NCI-H2081 (cell line): ENCODE measurements at regions not wholly inside any gene's neighbourhood (a gene's known extent, or its start where the extent isn't known, plus 50 kb on each side); places are given as distances from the start of the nearest gene placed in this dataset.

Experiments
- DNase-seq, 2 experiments: peaks; one replicate each; lab custom pipeline; 2025; lab: John Stamatoyannopoulos, UW

DNA sequence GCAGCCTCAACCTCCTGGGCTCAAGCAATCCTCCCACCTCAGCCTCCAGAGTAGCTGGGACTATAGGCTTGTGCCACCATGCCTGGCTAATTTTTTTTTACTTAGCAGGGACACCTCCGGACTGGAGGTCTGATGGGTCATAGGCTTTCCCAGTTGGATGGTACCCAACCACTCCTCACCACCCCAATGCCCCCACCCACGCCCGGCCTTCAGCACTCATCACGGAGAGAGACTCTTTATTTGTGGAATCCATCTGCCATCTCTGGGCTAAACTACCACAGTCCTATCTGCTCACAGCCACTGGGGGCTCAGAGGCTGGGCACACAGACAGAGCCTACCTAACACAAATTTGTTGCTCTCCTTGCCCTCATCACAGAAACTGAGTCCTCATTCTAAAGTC is 58.3 kb upstream of the STXBP1 start:
- DNase-seq = no peak

DNA sequence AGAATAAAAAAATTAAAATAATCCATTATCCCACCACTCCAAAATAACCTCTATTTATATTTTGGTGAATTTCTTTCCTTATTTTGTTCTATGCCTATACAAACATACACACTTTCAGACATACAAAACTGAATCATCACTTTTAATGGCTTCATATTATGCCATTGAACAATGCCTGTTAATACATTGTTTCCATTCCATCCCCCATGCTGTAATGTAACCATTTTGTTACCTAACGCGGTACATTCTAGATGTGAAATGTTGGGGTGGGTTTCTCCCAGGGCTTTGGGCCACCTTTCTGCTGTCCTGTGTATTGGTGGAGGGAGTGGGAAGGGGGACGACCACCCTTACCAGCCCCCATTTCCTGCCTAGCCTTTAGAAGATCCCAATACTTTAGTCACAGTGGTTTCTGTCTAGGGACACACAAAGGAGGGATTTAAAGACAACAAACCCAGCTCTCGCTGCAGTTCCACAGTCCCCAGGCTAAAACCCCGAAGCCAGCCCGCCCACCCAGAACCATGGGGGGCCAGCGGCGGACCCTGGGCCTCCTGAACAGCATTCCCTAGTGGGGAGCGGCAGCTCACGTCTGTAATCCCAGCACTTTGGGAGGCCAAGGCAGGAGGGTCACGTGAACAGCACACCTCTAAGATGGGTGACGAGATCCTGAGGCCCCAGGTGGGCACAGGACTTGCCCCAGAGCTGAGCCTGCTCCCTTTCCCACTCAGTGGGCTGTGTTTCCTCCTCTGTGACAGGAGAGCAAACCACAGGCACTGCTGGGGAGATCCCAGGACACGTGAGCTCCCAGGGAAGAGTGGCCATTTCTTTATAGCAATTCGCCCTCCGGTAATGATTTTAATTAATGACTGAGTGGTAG is 56.9 kb upstream of the STXBP1 start:
- DNase-seq = no peak

DNA sequence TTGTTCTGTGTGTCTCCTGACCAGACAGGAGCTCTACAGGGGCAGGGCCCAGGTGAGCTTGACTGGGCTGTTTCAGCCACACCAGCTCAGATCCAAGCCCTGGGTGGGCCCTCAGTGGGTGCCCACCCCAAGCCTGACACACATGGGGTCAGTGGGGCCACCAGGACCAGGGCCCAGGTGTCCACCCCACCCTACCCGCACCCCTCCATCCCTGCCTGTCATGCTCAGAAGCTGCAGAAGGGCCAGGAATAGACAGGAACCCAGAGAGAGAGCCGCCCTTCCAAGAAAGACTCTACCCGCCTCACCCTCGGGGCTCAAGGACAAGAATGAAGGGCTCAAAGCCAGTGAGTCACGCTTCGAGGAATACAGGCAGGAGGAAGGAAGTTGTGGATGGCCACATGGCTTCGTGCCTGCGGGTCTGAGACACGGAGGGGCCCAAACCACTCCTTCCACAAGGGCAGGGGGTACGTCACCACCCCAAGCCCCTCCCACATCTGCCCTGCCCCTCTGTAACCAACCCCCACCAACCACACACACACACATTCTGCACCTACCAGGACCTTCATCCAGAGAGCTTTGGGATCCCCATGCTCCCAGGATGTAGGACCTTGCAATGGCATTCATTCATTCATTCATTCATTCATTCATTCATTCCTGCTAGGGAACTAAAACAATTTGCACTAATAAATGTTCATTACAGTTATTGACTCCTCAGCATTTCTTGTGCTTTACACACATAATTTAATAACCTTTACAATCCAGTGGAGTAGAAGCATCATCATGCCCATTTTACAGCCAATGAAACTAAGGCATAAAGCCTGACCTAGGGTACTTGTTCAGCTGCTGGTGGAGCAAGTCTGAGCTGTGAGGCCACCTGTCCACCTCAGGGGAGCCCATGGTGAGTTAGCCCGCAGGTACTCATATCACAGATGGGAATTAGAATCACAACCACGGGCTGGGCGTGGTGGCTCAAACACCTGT is 55.9 kb upstream of the STXBP1 start:
- DNase-seq = no peak

DNA sequence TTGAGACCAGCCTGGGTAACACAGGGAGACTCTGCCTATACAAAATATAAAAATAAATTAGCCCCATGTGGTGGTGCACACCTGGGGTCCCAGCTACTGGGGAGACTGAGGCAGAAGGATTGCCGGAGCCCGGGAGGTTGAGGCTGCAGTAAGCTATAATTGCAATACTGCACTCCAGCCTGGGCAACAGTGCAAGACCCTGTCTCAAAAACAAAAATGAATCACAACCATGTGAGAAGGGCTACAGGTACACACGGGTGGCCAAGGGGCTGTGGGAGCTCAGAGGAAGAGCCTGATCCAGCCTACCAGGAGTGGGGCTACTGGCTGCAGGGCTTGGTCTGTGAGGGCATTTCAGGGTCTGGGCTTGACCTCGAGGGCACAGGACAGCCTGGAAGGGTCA is 55.2 kb upstream of the STXBP1 start:
- no peak for DNase-seq

DNA sequence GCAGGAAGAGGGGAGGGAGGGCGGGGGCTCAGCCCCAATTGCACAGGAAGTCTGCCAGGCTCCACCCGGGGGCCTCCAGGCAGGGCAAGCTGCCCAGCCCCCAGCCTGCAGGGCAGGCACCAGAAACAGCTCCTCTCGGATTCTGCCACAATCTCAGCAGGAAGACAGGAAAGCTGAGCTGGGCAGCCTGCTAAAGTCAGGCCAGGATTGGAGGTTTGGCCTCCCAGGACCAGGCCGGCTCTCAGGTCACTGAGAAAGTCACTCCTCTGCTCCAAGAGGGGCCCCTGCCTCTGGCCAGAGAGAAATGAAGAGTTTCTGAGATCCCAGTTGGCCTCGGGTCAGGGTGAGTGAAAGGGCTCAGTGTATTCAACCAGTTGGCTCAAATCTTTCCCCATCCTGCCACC is 54.6 kb upstream of the STXBP1 start:
- DNase-seq = peak; percentile 50 to 63

DNA sequence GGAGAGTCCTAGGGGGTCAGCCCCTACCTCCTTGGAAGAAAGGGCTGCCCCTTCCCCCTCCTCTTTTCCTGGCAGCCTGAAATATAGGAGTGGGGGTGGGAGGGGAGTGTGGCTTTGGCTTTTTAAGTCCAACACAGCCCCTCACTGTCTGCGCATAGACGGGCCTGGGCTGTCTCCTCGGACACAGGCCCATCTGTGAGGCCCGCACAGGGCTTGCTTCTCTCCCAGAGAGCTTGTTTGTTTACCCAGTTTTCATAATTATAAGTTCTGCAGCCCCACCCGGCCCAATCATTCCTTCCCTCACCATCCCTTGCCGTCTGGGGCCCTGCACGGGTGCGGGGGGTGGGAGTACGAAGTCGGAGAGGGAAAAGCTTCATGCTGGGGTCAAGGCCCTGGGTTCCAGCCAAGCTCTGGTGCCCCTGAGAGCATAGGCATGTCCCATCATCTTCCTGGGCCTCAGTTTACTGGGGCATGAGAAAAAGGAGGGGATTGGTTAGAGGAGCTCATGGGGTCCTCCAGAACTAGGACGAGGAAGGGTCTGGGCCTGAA is 54.0 kb upstream of the STXBP1 start:
- no peak for DNase-seq

DNA sequence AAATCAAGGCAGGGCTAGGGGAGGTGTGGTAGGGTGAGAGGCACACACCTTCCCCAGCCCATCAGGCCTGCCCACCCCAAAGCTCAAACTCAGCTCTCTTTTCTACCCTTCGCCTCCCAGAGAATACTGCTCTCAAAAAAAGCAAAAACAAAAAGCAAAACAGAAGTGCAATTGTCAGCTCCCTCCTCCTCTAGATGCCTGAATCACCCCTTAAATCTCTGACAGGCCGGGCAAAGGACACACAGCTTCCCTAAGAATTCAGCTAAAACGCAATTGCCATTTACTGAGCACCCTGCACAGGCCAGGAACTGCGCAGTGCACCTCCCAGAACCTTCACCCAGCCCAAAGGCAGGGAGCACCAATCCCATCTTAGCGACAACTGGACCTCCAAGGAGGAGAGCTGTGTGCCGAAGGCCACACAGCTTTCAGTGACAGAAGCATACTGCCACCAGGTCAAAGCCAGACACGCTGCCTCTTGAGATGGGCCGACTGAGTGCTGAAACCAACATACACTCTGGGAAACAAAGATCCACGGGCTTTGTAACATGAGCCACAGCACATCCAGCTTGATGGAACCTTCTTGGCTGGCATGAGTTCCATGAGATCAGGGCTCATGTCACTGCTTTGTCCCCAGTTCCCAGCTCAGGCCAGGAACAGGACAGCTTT is 53.4 kb upstream of the STXBP1 start:
- DNase-seq = no peak

DNA sequence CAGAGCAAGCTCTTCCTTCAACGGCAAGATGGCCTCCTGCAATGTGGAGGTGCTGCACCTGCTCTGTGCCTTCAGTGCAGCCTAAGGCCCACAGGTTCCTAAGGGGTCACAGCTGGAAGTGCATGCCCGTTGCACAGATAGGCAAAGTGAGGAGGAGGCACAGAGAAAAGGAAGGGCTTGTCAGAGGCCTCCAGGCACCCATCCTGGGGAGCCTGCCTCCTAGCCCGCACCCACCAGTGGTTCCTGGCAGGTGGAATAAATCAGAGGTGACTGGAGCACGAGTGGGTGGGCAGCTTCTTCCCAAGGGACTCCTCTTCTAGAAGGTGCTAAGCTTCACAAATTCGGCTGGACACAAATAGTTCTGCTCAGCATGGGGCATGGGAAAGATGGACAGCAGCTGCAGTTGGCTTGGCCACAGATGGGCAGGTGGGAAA is 52.8 kb upstream of the STXBP1 start:
- DNase-seq = no peak

DNA sequence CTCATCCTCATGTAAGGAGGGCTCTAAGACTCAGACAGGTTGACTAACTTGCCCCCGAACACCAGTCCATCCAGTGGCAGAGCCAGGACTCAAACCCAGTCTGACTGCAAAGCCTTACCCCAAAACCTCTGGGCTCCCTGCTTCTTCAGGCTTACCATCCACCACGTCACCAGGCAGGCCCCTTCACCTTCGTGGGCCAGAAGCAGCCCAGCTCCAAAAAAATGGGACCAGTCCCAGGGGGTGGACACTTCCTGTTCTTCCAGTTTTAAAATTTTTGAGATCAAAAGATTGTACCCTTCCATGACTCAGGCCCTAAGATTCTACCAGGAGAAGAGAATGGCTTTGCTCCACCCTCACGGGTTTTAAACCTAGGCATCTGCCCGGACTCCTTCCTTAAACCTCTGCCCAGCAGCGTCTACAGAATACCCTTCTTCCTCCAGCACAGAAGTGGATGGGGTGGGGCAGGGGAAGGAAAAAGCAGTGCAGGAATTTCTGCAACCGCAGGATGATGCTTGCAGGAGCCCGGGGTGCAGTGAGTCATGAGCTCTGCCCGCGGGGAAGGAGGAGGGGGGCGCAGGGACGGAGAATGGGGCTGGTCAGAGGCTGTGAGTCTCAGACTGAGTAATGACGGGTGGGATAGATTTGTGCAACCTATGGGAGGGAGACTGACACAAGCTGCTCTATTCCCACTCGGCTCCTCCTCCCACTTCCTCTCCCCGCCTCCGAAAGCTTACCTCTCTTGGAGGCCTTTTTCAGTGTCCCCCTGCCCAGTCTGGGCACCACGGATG is 50.4 kb upstream of the STXBP1 start:
- DNase-seq = no peak
